ENCODE measurements at regions not wholly inside any gene's neighbourhood (a gene's known extent, or its start where the extent isn't known, plus 50 kb on each side); places are given as distances from the start of the nearest gene placed in this dataset.

- TF ChIP-seq NFAT5 (CRISPR knock-in tag; IDR thresholded peaks at IDR 0.05) (no peak), SOX5 (CRISPR knock-in tag; IDR thresholded peaks at IDR 0.05; ENCODE audit: borderline replicate concordance) (no peak), ARHGAP35 (CRISPR knock-in tag; IDR thresholded peaks at IDR 0.05; ENCODE audit: borderline replicate concordance) (no peak), POLR2AphosphoS5 (IDR thresholded peaks at IDR 0.05; ENCODE audit: low read depth, low read length) (no peak), FIP1L1 (IDR thresholded peaks at IDR 0.05; ENCODE audit: borderline replicate concordance, insufficient read depth, low read depth, low read length) (no peak), REXO4 (CRISPR knock-in tag; IDR thresholded peaks at IDR 0.05; ENCODE audit: borderline replicate concordance) (no peak), KMT2B (CRISPR knock-in tag; IDR thresholded peaks at IDR 0.05) (no peak), SKI (IDR thresholded peaks at IDR 0.05; ENCODE audit: partially characterized antibody) (no peak)
Observed at GRCh38 chr4:23458054-23458453, 431.8 kb downstream of the PPARGC1A start (continued).

- Histone ChIP-seq H2AFZ (ENCODE audit: low read length) (no peak overlapping the region), H3K4me2 (ENCODE audit: low read depth, low read length) (no peak overlapping the region), H3K36me3 (replicated peaks in 1 of 2; ENCODE audit: control insufficient read depth in 1 of 2, insufficient read depth in 2 of 2, low read length in 2 of 2) (no peaks in the 10 kb centered on the region), H4K20me1 (ENCODE audit: insufficient read depth, low read length) (no peaks in the 10 kb centered on the region), H3K79me2 (ENCODE audit: insufficient read depth, low read length) (no peaks in the 10 kb centered on the region), H3K9ac (ENCODE audit: insufficient read depth, low read depth, low read length) (no peak overlapping the region), H3K9me3 (ENCODE audit: low read length) (no peaks in the 10 kb centered on the region), H3K27ac (ENCODE audit: extremely low read length, insufficient read depth, low read length) (no peak overlapping the region), H3K27me3 (ENCODE audit: control insufficient read depth in 1 of 2, insufficient read depth in 2 of 2, low read length in 2 of 2) (no peaks in the 10 kb centered on the region), H3K4me3 (replicated peaks in 1 of 3; ENCODE audit: insufficient read depth in 1 of 3, low read depth in 2 of 3, low read length in 3 of 3) (no peak overlapping the region), H3K4me1 (ENCODE audit: insufficient read depth, low read length) (no peaks in the 10 kb centered on the region)
- ATAC-seq, result no peak
- no peak for DNase-seq (ENCODE audit: low spot score)
- intact Hi-C loops (cut with micrococcal nuclease; ENCODE audit: unreplicated experiment) (no loop called here), in situ Hi-C loops (cut with HindIII; ENCODE audit: extremely low pct_ligation_motif_present, low pct_unique_long_range_greater_than_20kb) (no loop called here)
- CTCF ChIA-PET (ENCODE audit: low intra/inter-chr PET ratio, low total read pairs), result no interaction called here
- FAIRE-seq, result no peak
- 2% methylated on average over 2 of the region's 2 CpGs for WGBS (ENCODE audit: low lambda C conversion rate)
- POLR2A ChIA-PET, result no interaction called here
- BruUV-seq (replicated peaks), result no TSS peak
- TF ChIP-seq ZNF639 (CRISPR knock-in tag; conservative IDR thresholded peaks at IDR 0.05) (no peak), ATF5 (CRISPR knock-in tag; IDR thresholded peaks at IDR 0.05; ENCODE audit: low read depth) (no peak), FOXK2 (IDR thresholded peaks at IDR 0.05) (no peak), AKAP8 (CRISPR knock-in tag; IDR thresholded peaks at IDR 0.05) (no peak), ZSCAN30 (CRISPR knock-in tag; IDR thresholded peaks at IDR 0.05) (no peak), ZNF256 (CRISPR knock-in tag; conservative IDR thresholded peaks at IDR 0.05) (no peak), HNF1B (CRISPR knock-in tag; IDR thresholded peaks at IDR 0.05) (no peak)
Observed at GRCh38 chr4:23456864-23457263, 433.0 kb downstream of the PPARGC1A start.

Data from HepG2 (cell line).